SK-N-SH (cell line): ENCODE measurements at regions not wholly inside any gene's neighbourhood (a gene's known extent, or its start where the extent isn't known, plus 50 kb on each side); places are given as distances from the start of the nearest gene placed in this dataset.

Experiments
- CHD2 ChIP-seq: fragments of 150-350 bp; IDR thresholded peaks from 2 replicates; pipeline ENCODE4 v1.6.1; 2018; ENCODE audit warnings: low read length; ENCODE audit not compliant: partially characterized antibody
- CTCF ChIP-seq: fragments of 200-600 bp; sonication (generic); IDR thresholded peaks from 2 replicates; pipeline ENCODE4 v1.6.1; 2017; ENCODE audit warnings: antibody characterized with exemption, mild to moderate bottlenecking, moderate library complexity
- ELF1 ChIP-seq: IDR thresholded peaks from 2 replicates; pipeline ENCODE4 v1.4.0; 2012
- EP300 ChIP-seq, 2 experiments: IDR thresholded peaks; 2 replicates each; pipeline versions ENCODE4 v1.4.0 to v1.6.1; 2012; ENCODE audit warnings: borderline replicate concordance in 1 of 2, low read depth in 1 of 2, low read length in 1 of 2
- FOSL2 ChIP-seq: IDR thresholded peaks from 2 replicates; pipeline ENCODE4 v1.4.0; 2012; ENCODE audit warnings: low read depth, mild to moderate bottlenecking, moderate library complexity, borderline replicate concordance
- GABPA ChIP-seq: IDR thresholded peaks from 2 replicates; pipeline ENCODE4 v1.4.0; 2012; ENCODE audit warnings: low read depth, mild to moderate bottlenecking
- IRF3 ChIP-seq: fragments of 150-350 bp; IDR thresholded peaks from 2 replicates; pipeline ENCODE4 v1.6.1; 2016; ENCODE audit warnings: mild to moderate bottlenecking, low read depth, low read length
- JUND ChIP-seq: IDR thresholded peaks from 2 replicates; pipeline ENCODE4 v1.4.0; 2012
- POLR2AphosphoS5 ChIP-seq: IDR thresholded peaks from 2 replicates; pipeline ENCODE4 v1.6.1; 2012; ENCODE audit warnings: low read depth, low read length
- RFX5 ChIP-seq: IDR thresholded peaks from 2 replicates; pipeline ENCODE4 v1.6.1; 2012; ENCODE audit warnings: mild to moderate bottlenecking, improper control_type of control experiment, low read length
- TAF1 ChIP-seq: IDR thresholded peaks from 2 replicates; pipeline ENCODE4 v1.6.1; 2012; ENCODE audit warnings: low read depth, mild to moderate bottlenecking, low read length, moderate library complexity, borderline replicate concordance
- ZBTB33 ChIP-seq: IDR thresholded peaks from 2 replicates; pipeline ENCODE4 v1.4.0; 2012; ENCODE audit warnings: low read depth, borderline replicate concordance

- TF ChIP-seq CTCF (no peak), ELF1 (no peak), GABPA (no peak), EP300 (IDR thresholded peaks at IDR 0.05; ENCODE audit: borderline replicate concordance in 1 of 2, low read depth in 1 of 2, low read length in 1 of 2) (no peak), TAF1 (no peak), POLR2AphosphoS5 (no peak), RFX5 (no peak), ZBTB33 (no peak), FOSL2 (no peak), JUND (no peak), IRF3 (no peak), CHD2 (no peak)
Measured at GRCh38 chr2:53434466-53434865, 333.1 kb upstream of the CHAC2 start.
